ENCODE measurements at regions not wholly inside any gene's neighbourhood (a gene's known extent, or its start where the extent isn't known, plus 50 kb on each side); places are given as distances from the start of the nearest gene placed in this dataset.

DNA sequence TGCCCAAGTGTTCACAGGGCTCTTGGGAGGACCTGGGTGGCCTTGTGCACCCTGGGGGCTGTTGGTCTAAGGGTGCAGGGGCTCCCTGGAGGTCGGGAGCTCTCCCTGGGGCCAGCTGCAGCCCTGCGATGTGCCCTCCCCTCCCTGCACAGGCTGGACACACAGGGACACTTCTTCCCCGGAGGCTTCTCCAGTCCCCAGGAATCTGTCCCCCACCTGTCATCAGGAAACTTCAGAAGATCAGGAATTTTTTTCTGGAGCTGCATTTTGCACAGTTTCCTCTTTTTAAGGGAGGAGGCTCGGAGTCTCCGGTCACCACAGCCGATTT is 66.9 kb upstream of the BHLHE23 start:
- no peak for DNase-seq (ENCODE audit: low read depth in 4 of 4, low spot score in 3 of 4)

DNA sequence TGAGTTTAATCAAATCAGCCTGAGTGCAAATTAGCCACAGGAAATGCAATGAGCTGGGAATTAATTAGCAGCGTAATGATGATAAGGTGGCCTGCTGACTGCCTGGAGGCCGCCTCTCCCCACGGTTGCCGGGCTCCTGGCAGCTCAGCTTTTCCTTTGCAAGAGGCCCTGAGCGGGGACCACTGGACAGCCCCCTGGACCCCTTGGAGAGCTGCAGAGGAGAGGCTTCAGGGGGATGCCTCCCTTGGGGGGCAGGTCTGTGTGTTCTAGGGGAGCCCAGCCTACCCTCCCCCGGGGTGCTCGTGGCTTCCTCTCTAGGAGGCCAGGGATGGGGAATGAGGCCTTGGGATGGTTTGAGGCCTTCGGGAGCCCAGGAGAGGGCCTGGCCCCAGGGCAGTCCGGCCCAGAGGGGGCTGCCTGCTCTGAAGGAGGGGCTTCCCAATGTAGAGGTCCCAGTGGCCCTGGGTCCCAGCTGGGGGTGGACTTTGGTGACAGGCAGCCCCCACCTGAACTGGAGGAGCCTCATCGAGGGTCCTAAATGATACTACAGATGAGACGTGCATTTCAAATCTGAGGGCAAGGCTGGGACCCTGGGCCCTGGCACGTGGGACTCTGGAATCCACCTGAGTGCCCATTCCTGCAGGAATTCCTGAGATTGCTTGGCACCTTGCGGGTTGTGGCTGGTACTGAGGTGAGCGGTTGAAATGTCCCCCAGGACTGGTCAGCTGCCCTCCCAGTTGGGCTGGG is 66.4 kb upstream of the BHLHE23 start:
- DNase-seq (ENCODE audit: low read depth in 4 of 4, low spot score in 3 of 4) = no peak

DNA sequence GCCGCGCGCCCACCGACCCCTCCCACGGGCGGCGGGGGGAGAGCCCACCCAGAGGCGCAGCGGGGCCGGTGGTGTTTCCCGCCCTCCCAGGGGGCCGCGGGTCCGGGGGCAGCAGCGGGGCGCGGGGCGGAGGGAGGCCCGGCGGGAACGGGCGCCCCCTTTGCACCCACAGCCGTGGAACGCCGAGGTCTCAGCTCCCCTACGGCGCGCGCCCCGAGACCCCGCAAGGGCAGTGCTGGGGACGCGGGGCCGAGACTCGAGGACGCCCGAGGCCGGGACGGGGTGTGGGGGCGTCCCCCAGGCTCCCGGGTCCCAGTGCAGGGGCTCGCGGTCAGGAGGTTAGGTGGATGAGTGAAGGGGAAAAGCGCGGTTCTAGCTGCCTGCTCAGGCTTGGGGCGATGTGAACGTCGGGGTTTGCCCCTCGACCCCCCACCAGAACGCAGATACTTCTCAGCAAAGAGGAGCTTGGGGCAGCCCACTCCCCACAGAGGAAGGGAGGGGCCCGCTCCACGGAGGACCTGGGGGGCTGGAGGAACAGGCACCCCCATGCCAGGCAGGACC is 65.5 kb upstream of the BHLHE23 start:
- no peak for DNase-seq (ENCODE audit: low read depth in 4 of 4, low spot score in 3 of 4)

DNA sequence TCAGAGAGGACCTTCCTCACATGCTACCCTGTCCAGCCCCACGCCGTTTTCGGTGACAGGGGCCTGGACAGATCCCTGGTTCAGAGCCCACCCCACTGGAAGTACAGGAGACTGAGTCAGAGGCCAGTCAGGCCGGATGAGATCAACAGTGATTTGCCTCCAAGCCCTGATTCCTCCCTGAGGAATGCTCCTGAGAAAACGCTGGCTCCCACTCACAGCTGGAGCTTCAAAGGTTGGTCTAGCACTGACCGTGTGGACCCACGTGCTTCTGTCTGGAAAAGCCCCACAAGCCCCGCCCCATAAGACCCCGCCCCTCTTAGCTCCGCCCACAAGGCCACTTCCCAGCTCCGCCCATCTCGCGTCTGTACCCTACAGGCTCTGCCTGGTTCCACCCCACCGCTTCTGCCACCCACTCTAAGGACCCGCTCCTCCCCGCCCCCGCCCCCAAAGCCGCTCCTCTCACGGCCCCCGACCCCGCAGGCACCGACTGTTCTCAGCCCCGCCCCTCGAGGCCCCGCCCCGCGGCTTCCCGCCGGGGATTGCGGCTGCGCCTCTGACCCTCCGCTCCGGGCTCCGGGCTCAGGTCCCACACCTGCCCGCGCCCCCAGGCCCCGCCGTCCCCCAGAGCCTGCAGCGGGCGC is 64.9 kb upstream of the BHLHE23 start:
- DNase-seq (ENCODE audit: low read depth in 4 of 4, low spot score in 3 of 4) = no peak

DNA sequence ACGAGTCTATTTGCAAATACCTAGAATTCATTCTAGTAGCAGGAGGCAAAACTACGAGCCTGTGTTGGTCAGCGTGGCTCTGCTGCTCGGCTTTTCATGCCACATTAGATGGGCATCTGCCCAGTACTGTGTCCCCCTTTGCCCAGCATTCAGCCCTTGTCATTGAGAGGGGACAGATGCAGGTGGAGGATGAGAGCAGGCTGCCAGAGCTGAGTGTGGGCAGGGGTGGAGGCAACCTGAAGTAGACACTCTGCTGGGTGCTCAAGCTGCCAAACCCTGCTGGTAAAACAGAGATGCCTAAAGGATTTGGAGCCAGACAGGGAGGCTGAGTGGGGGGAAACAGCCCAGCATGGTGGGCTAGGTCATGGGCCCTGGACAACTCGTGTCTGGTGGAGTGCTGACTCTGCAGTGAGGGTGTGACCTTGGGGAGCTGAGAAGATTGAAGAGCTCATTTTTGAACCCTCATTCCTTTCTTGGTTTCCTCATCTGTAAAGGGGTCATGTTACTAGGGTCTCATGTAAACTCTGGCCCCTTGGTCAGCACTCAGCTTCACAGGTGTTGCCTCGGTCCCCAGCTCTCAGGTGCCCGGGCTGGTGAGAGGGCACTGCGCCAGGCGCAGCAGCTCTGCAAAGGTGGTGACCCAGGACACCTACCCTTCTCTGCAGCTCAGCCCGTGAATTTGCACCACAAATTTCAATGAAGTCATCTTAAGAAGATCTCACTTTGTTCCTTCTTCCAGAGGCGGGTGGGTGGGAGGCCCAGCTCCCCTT is 64.2 kb upstream of the BHLHE23 start:
- DNase-seq (ENCODE audit: low read depth in 4 of 4, low spot score in 3 of 4) = no peak

DNA sequence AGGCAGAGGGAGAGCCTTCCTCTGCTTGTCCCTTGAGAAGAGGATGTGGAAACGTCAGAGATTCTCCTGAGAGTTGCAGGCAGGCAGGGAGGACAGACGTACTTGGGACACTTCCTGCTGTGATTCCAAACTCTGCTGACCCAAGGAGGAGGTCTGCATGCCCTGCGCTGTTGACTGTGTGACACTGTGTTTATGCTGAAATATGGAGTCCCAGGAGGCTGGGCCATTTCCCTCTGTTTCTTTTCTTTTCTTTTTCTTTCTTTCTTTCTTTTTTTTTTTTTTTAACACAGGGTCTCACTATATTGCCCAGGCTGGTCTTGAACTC is 63.5 kb upstream of the BHLHE23 start:
- DNase-seq (ENCODE audit: low read depth in 4 of 4, low spot score in 3 of 4) = no peak

DNA sequence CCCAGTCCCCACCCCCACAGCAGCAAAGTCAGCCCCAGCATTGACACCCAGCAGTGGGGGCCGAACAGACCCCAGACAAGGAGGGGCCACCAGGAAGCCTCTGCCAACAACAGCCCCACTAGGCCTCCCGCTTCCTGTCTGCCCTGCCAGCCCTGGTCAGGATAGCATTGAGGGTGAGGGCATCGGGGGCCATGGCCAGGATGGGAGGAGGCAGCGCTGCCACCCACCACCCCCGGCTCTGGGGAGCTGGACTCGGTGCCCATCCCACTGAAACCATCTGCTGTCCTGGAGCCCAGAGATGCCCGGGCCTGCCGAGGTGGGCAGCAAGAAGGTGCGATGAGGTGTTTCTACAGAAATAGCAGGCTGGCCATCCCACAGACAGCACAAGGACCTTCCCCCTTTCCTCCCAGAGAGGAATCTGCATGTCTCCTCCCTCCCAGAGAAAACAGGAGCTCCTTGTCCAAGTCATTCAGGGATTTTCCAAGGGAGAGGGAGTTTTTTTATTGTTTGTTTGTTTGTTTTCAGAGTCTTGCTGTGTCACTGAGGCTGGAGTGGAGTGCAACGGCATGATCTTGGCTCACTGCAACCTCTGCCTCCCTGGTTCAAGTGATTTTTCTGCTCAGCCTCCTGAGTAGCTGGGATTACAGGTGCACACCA is 62.1 kb upstream of the BHLHE23 start:
- DNase-seq (ENCODE audit: low read depth in 4 of 4, low spot score in 3 of 4) = no peak

DNA sequence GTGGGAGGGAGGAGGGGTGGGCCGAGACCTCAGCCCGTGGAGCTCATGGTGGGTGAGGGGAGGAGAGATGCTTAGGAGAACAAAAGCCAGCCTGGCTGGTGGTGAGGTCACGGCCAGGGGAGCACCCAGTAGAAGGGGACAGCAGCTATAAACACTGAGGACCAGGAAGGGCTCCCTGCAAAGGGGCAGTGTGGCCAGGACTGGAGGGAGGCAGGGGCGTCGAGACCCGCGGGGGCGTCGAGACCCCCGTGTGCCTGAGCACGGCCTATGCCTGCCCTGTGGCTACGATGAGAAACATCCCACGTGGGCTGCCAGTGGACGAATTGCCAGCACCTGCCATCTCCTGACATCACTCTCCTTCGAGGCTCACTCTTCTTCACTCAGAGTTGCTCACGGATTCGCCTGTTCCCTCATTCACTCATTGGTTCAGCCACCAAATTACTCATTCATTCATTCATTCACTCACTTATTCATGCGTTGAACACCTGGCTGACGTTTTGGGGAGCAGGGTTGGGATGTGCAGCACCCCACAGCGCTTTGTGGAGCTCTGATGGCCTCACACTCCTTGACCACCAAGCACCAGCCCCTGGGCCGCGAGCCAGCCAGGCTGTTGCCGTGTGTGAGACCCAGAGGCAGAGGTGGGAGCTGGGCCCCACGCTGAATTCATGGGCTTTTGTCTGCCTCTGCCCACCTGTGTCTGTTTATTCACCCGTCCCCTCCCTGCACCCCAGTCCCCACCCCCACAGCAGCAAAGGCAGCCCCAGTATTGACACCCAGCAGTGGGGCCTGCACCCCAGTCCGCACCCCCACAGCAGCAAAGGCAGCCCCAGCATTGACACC is 61.2 kb upstream of the BHLHE23 start:
- DNase-seq (ENCODE audit: low read depth in 4 of 4, low spot score in 3 of 4) = no peak

DNA sequence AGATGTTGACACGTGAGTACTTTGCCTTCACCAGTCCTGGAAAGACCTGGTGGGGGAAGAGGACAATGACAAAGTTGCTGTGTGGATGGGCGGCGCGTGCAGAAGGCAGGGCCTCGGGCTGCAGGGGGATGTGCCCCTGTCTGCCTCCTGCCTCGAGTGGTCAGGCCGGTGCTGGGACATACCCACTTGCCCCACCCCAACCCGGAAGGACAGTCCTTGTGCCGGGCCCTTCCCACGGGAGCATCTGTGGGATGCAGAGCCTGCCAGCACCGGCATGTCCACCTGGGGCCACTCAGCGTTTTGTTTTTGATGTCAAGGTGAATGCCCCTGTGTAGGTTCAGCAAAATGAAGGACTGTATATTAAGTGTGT is 60.5 kb upstream of the BHLHE23 start:
- no peak for DNase-seq (ENCODE audit: low read depth in 4 of 4, low spot score in 3 of 4)

DNA sequence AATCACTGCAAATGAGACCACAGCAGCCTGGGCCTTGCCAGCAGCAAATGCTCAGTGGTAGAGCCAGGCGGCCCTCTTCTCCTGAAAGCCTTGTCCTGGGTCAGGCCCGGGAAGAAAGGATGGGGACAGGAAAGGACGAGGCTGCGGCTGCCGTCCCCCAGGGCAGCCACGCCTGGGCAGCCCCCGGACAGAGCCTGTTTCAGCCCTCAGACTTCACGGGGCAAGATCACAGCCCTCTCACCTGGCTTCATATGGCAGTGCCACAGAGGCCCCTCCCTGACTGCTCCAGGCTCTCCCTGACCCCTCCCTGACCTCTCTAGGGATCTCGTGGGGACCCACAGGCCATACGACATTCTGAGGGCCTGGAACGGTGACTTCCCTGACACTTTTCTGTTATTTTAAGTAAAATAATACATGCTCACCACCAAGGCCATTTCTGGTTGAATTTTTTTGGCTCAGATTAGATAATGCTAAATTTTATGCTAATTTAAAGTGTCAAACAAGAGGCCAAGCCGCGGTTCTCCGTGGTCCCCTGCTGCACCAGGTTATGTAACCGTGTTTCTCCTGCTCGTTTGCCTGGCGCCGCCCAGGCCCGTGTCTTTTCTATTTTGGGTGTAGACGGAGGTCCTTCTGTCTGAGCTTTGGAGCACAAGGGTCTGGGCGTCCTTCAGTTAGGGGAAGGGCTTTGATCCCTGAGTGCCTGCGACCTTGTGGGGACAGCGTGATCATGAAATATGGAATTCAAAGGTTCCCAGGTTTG is 59.9 kb upstream of the BHLHE23 start:
- no peak for DNase-seq (ENCODE audit: low read depth in 4 of 4, low spot score in 3 of 4)

DNA sequence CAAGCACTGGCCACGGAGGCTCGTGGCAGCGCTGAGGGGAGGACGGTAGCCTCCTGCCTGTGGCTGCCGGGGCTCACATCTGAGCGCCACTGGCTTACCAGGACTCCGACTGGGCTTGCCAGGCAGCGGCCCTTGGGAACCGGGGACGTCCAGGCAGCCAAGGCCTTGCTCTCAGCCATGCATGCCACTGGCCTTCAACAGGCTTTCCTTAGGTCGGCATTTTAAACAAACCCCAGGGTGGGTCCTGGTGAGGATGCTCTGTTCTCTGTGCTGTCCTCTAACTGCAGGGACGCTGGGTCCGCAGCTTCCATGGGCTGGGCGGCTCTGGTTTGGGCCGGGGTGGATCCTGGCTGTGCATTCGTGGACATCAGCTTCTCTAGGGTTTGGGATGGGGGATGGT is 59.1 kb upstream of the BHLHE23 start:
- no peak for DNase-seq (ENCODE audit: low read depth in 4 of 4, low spot score in 3 of 4)

DNA sequence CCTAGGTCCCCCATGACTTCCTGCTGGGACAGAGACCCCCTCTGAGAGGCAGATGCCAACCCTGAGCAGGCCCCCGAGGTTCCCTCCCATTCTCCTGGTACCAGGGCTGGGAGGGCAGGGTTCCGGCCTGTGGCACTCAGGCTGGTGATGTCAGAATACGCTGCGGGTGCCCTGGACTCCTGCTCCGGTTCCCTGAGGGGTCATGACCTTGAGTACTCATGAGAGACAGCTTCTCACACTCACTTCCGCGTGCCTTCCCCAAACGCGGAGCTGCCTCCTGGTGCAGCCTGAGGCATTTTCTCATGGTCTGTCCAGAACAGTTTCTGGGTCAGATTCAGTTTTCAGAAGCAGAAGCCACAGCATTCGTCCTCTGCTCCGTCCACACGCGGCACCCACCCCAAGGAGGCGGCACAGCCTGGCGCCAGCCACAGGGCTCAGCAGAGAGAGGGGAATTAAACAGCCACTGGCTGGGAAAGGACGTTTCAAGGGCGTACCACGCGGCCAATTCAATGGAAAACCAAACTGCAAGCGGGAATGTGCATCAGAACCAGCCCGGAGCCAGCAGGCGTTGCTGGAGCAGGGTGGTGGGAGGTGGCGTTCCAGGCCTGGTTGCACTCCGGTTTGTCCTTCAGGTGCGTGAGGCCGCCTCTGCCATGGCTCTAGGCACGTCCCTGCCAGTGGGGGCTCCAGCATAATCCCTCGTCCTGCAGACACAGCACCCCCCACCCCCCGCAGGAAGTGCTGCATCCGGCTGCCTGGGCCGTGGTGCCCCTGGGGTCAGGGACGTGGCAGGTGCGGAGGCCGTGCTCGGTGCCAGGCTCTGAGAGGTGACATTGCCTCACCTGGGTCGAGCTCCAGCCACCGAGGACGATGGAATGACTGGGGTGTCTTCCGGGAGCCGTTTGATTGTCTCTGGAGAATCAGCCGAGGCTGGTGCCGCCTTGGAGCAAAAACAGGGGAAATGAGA is 58.3 kb upstream of the BHLHE23 start:
- no peak for DNase-seq (ENCODE audit: low read depth in 4 of 4, low spot score in 3 of 4)

DNA sequence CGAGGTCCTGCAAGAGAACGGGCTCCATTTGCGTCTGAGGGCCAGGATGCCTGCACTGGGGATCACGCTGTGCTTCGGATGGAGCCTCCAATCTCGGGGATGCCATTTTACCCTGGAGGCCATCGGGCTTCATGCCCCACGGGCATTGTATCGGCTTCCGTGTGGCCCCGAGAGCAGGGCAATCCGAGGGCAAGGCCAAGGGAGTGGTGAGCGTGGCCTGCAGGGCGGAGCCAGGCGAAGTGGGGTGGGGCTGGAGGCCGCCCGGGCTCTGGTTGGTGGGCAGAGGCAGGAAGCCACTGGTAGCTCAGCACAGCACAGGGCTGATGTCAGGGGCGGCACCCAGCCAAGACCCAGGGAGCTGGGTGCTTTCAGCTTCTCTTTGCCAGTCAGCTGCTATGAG is 57.5 kb upstream of the BHLHE23 start:
- DNase-seq (ENCODE audit: low read depth in 4 of 4, low spot score in 3 of 4) = no peak

DNA sequence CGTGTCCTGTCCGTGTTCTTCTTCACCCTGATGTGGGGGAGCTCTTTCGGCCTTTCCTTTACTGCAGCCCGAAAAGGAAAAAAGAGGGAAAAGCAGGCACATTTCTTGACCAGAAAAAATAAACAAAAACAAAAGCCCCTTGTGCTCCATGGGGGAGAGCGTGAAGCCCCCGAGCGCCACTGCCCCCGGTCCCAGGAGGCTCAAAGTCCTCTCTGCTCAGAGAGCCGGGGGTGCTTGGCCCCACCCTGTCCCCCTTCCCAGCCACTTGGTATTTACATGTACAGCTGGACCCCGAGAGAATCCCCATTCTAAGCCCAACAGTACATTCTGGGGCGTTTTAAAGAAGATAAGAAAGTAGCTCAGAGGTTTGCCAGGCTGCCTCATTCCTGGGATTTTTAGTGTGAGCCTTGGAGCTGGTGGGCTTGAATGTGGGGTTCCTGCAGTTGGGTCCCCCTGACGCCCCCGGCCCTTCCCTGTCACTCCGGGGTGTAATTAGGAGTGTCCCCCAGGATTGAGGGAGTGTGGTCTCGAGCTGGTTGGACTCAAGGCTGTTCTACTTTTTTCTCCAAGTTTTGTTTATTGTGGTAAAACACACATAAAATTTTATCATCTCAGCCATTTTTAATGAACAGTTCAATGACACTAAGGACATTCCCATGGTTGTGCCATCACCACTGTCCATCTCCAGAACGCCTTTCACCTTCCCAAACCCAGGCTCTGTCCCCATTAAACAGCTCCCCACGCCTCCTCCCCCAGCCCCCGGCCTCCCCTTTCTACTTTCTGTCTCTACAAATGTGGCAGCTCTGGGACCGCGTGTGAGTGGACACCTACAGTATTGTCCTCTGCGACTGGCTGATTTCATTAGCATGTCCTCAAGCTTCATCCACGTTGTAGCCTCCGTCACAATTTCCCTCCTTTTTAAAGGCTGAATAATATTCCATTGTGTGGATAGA is 55.7 kb upstream of the BHLHE23 start:
- no peak for DNase-seq (ENCODE audit: low read depth in 4 of 4, low spot score in 3 of 4)

DNA sequence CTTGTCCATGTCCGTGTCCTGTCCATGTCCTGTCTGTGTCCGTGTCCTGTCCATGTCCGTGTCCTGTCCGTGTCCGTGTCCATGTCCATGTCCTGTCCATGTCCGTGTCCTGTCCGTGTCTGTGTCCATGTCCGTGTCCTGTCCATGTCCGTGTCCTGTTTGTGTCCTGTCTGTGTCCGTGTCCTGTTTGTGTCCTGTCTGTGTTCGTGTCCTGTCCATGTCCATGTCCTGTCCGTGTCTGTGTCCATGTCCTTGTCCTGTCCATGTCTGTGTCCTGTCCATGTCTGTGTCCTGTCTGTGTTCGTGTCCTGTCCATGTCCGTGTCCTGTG is 55.0 kb upstream of the BHLHE23 start:
- no peak for DNase-seq (ENCODE audit: low read depth in 4 of 4, low spot score in 3 of 4)

DNA sequence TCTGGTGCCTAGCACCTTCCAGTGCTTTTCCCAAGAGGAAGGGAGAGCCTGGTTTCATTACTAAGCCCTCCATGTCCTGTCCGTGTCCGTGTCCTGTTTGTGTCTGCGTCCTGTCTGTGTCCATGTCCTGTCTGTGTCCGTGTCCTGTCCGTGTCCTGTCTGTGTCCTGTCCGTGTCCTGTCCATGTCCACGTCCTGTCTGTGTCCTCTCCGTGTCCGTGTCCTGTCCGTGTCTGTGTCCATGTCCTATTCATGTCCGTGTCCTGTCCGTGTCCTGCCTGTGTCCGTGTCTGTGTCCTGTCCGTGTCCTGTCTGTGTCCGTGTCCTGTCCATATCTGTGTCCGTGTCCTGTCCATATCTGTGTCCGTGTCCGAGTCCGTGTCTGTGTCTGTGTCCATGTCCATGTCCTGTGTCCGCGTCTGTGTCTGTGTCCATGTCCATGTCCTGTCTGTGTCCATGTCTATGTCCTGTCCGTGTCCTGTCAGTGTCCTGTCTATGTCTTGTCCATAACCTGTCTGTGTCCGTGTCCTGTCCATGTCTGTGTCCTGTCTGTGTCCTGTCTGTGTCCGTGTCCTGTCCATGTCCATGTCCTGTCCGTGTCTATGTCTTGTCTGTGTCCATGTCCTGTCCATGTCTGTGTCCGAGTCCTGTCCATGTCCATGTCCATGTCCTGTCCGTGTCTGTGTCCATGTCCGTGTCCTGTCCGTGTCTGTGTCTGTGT is 54.4 kb upstream of the BHLHE23 start:
- DNase-seq (ENCODE audit: low read depth in 4 of 4, low spot score in 3 of 4) = no peak

Measured in right renal pelvis (tissue), 4 donors.